ENCODE measurements at regions not wholly inside any gene's neighbourhood (a gene's known extent, or its start where the extent isn't known, plus 50 kb on each side); places are given as distances from the start of the nearest gene placed in this dataset.

GRCh38 chr22:44588348-44588747 lies 90.3 kb upstream of the RTL6 start:
- no peak for DNase-seq

- no peak for DNase-seq
Measured at GRCh38 chr22:44587737-44588310, 89.8 kb upstream of the RTL6 start.

- DNase-seq = peak; percentile 39
Measured at GRCh38 chr22:44586999-44587736, 89.1 kb upstream of the RTL6 start.

- DNase-seq = no peak
Measured at GRCh38 chr22:44586351-44586990, 88.4 kb upstream of the RTL6 start.

GRCh38 chr22:44585559-44586350 lies 87.7 kb upstream of the RTL6 start:
- no peak for DNase-seq

- no peak for DNase-seq
Measured at GRCh38 chr22:44584256-44584902, 86.3 kb upstream of the RTL6 start.

GRCh38 chr22:44583854-44584253 lies 85.8 kb upstream of the RTL6 start:
- no peak for DNase-seq

- peak; percentile 18 for DNase-seq
Measured at GRCh38 chr22:44583061-44583760, 85.2 kb upstream of the RTL6 start.

- DNase-seq = no peak
Measured at GRCh38 chr22:44582016-44582415, 84.0 kb upstream of the RTL6 start.

GRCh38 chr22:44581096-44581435 lies 83.0 kb upstream of the RTL6 start:
- DNase-seq = no peak

- DNase-seq = no peak
Measured at GRCh38 chr22:44580176-44581095, 82.4 kb upstream of the RTL6 start.

- DNase-seq = no peak
Measured at GRCh38 chr22:44578516-44579230, 80.6 kb upstream of the RTL6 start.

GRCh38 chr22:44578110-44578457 lies 80.1 kb upstream of the RTL6 start:
- no peak for DNase-seq

- no peak for DNase-seq
Measured at GRCh38 chr22:44577391-44578109, 79.5 kb upstream of the RTL6 start.

GRCh38 chr22:44576311-44577260 lies 78.6 kb upstream of the RTL6 start:
- no peak for DNase-seq

- no peak for DNase-seq
Measured at GRCh38 chr22:44575381-44576268, 77.6 kb upstream of the RTL6 start.

GRCh38 chr22:44574640-44575380 lies 76.8 kb upstream of the RTL6 start:
- DNase-seq = no peak
